Activated B cell treated with CpG ODN at 0.5 μM for 24 hours (primary cell): ENCODE measurements at regions not wholly inside any gene's neighbourhood (a gene's known extent, or its start where the extent isn't known, plus 50 kb on each side); places are given as distances from the start of the nearest gene placed in this dataset.

Experiments
- ATAC-seq: fragments of 200-7000 bp; cut with Tn5 transposase; one replicate; pipeline ENCODE4 v1.10.0; 2021; ENCODE audit warnings: low read depth, mild to moderate bottlenecking, moderate library complexity
- CTCF ChIA-PET: fragments of 350-600 bp; sonication (Branson Sonifier 250); formaldehyde crosslinking; loops from one replicate; lab custom pipeline; 2021; ENCODE audit warnings: antibody characterized with exemption; lab: Charles Lee
- POLR2A ChIA-PET: fragments of 350-600 bp; sonication (Branson Sonifier 250); formaldehyde crosslinking; loops from one replicate; lab custom pipeline; 2021; ENCODE audit warnings: antibody characterized with exemption; lab: Charles Lee
- DNase-seq: peaks from one replicate; pipeline ENCODE4 v3.0.0; 2022
- H3K27ac Mint-ChIP-seq: one replicate; pipeline ENCODE4 v1.8.0; 2020; ENCODE audit warnings: mixed read lengths
- H3K27me3 Mint-ChIP-seq: one replicate; pipeline ENCODE4 v1.8.0; 2021; ENCODE audit warnings: mixed read lengths
- H3K36me3 Mint-ChIP-seq: one replicate; pipeline ENCODE4 v1.8.0; 2021; ENCODE audit warnings: low read depth, mixed read lengths
- H3K4me1 Mint-ChIP-seq: one replicate; pipeline ENCODE4 v1.8.0; 2021; ENCODE audit warnings: mixed read lengths
- H3K4me3 Mint-ChIP-seq: one replicate; pipeline ENCODE4 v1.8.0; 2020; ENCODE audit warnings: mild to moderate bottlenecking, mixed read lengths
- H3K9me3 Mint-ChIP-seq: one replicate; pipeline ENCODE4 v1.8.0; 2020; ENCODE audit warnings: mixed read lengths
- CTCF ChIP-seq: fragments of 200-600 bp; IDR thresholded peaks from one replicate; pipeline ENCODE4 v1.8.0; 2022; ENCODE audit warnings: antibody characterized with exemption, mild to moderate bottlenecking
- intact Hi-C: fragments of 100-400 bp; cut with micrococcal nuclease; formaldehyde crosslinking; loops from one replicate; pipeline ENCODE4 v1.15.1; 2024

GRCh38 chr4:171565130-171565788 lies 247.9 kb upstream of the GALNTL6 start:
- H3K4me1 Mint-ChIP-seq: no peaks in the 10 kb centered on the region
- intact Hi-C loops: no loop called here
- no peaks in the 10 kb centered on the region for H3K27me3 Mint-ChIP-seq
- CTCF ChIA-PET: no interaction called here
- H3K9me3 Mint-ChIP-seq: no peaks in the 10 kb centered on the region
- DNase-seq (no peak), ATAC-seq (no peak)
- no peaks in the 10 kb centered on the region for H3K36me3 Mint-ChIP-seq
- no peak for TF ChIP-seq CTCF
- H3K27ac Mint-ChIP-seq: no peak overlapping the region
- no peak overlapping the region for H3K4me3 Mint-ChIP-seq
- POLR2A ChIA-PET: no interaction called here

GRCh38 chr4:171561419-171561818 lies 251.8 kb upstream of the GALNTL6 start:
- Mint-ChIP-seq H3K4me3 (no peak overlapping the region), H3K27ac (no peak overlapping the region), H3K36me3 (no peaks in the 10 kb centered on the region), H3K4me1 (no peaks in the 10 kb centered on the region), H3K27me3 (no peaks in the 10 kb centered on the region), H3K9me3 (no peaks in the 10 kb centered on the region)
- no peak for ATAC-seq
- TF ChIP-seq CTCF: no peak
- ChIA-PET CTCF (no interaction called here), POLR2A (no interaction called here)
- intact Hi-C loops: no loop called here
- DNase-seq: no peak

GRCh38 chr4:171553961-171554360 lies 259.2 kb upstream of the GALNTL6 start:
- Mint-ChIP-seq H3K27me3 (no peaks in the 10 kb centered on the region), H3K9me3 (no peaks in the 10 kb centered on the region), H3K36me3 (no peaks in the 10 kb centered on the region), H3K4me3 (no peak overlapping the region), H3K27ac (no peak overlapping the region), H3K4me1 (no peaks in the 10 kb centered on the region)
- POLR2A ChIA-PET: no interaction called here
- DNase-seq (no peak), ATAC-seq (no peak)
- TF ChIP-seq CTCF: no peak
- CTCF ChIA-PET: no interaction called here
- intact Hi-C loops: no loop called here

- no peak for TF ChIP-seq CTCF
- Mint-ChIP-seq H3K9me3 (no peaks in the 10 kb centered on the region), H3K27ac (no peak overlapping the region), H3K4me3 (no peak overlapping the region), H3K4me1 (no peaks in the 10 kb centered on the region), H3K36me3 (no peaks in the 10 kb centered on the region), H3K27me3 (no peaks in the 10 kb centered on the region)
- ATAC-seq (no peak), DNase-seq (no peak)
- intact Hi-C loops: no loop called here
- POLR2A ChIA-PET: no interaction called here
- CTCF ChIA-PET: no interaction called here
Measured at GRCh38 chr4:171542640-171543039, 270.6 kb upstream of the GALNTL6 start.

- no peak for DNase-seq
- Mint-ChIP-seq H3K36me3 (no peaks in the 10 kb centered on the region), H3K9me3 (no peaks in the 10 kb centered on the region), H3K27me3 (no peaks in the 10 kb centered on the region), H3K4me3 (no peak overlapping the region), H3K4me1 (no peaks in the 10 kb centered on the region), H3K27ac (no peak overlapping the region)
- TF ChIP-seq CTCF: no peak
- intact Hi-C loops: no loop called here
- CTCF ChIA-PET: no interaction called here
- no peak for ATAC-seq
- POLR2A ChIA-PET: no interaction called here
Measured at GRCh38 chr4:171538601-171539100, 274.6 kb upstream of the GALNTL6 start.
